ENCODE measurements at regions not wholly inside any gene's neighbourhood (a gene's known extent, or its start where the extent isn't known, plus 50 kb on each side); places are given as distances from the start of the nearest gene placed in this dataset.

- H3K4me3 ChIP-seq (ENCODE audit: low read length) = no peak overlapping the region
- no peak for DNase-seq (ENCODE audit: low read depth)
- TF ChIP-seq, protein P1, sequence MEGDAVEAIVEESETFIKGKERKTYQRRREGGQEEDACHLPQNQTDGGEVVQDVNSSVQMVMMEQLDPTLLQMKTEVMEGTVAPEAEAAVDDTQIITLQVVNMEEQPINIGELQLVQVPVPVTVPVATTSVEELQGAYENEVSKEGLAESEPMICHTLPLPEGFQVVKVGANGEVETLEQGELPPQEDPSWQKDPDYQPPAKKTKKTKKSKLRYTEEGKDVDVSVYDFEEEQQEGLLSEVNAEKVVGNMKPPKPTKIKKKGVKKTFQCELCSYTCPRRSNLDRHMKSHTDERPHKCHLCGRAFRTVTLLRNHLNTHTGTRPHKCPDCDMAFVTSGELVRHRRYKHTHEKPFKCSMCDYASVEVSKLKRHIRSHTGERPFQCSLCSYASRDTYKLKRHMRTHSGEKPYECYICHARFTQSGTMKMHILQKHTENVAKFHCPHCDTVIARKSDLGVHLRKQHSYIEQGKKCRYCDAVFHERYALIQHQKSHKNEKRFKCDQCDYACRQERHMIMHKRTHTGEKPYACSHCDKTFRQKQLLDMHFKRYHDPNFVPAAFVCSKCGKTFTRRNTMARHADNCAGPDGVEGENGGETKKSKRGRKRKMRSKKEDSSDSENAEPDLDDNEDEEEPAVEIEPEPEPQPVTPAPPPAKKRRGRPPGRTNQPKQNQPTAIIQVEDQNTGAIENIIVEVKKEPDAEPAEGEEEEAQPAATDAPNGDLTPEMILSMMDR (conservative IDR thresholded peaks at IDR 0.05; ENCODE audit: low read depth, low read length) = no peak
Observed at GRCh38 chr10:80739963-80740715, 202.4 kb downstream of the SH2D4B start.

DNA sequence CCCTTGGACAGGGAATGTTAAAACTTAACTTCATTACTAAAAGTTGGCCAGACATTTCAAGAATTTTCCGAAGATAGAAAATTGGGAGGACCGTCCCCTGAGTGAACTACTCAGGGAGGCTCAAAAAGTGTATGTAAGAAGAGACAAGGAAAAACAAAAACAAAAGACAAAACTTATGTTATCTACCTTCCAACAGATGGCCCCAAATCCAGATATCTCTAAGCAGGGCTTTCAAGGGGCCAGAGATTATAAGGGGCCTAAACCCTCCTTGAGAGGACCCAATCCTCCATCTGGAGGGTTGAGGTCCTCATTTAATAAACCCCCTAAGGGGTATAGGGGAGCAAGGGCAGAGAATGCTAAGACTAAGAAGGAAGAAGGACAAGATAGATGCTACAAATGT is 203.6 kb downstream of the SH2D4B start:
- TF ChIP-seq, protein P1 (conservative IDR thresholded peaks at IDR 0.05; ENCODE audit: low read depth, low read length) = no peak
- no peak for DNase-seq (ENCODE audit: low read depth)
- no peak overlapping the region for H3K4me3 ChIP-seq (ENCODE audit: low read length)

DNA sequence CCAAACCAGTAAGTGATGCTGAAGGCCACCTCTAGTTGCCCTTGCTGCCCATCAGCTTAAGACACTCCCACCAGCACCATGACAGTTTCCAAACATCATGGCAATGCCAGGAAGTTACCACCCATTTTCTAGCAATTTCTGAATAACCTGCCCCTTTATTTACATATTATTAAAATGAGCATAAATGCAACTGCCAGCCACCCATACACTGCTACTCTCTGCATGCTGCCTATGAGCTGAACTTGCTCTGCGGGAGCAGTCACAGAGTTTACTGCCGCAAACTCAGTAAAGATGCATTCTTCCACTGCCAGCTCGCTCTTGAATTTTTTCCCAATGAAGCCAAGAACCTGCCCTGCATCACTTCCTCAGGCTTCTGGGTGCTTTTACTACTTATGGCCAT is 212.6 kb downstream of the SH2D4B start:
- no peak for DNase-seq (ENCODE audit: low read depth)
- no peak overlapping the region for H3K4me3 ChIP-seq (ENCODE audit: low read length)
- TF ChIP-seq, protein P1 (conservative IDR thresholded peaks at IDR 0.05; ENCODE audit: low read depth, low read length) = no peak

DNA sequence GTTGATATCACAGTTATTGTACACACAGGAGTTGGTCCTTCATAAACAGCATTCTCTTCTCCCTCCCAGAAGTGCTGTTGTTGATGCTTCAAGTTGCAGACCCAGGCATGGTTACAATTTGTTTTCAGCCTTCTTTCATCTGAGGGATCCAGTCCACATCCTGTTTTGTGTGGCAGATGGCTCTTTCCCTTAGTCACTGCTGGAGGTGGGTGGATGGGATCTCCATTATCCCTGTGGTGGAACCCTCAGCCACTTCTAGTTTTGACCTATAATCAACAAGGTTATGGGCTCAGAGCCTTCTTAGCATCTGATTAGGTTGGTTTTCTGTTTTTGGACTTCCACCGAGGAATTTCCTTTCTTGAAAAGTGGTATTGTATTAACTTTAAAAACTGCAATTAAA is 214.2 kb downstream of the SH2D4B start:
- DNase-seq (ENCODE audit: low read depth) = no peak
- no peak overlapping the region for H3K4me3 ChIP-seq (ENCODE audit: low read length)
- TF ChIP-seq, protein P1 (conservative IDR thresholded peaks at IDR 0.05; ENCODE audit: low read depth, low read length) = no peak

GRCh38 chr10:80753612-80754011 is 215.9 kb downstream of the SH2D4B start:
- no peak overlapping the region for H3K4me3 ChIP-seq (ENCODE audit: low read length)
- no peak for DNase-seq (ENCODE audit: low read depth)
- TF ChIP-seq, protein P1 (conservative IDR thresholded peaks at IDR 0.05; ENCODE audit: low read depth, low read length) = no peak

DNA sequence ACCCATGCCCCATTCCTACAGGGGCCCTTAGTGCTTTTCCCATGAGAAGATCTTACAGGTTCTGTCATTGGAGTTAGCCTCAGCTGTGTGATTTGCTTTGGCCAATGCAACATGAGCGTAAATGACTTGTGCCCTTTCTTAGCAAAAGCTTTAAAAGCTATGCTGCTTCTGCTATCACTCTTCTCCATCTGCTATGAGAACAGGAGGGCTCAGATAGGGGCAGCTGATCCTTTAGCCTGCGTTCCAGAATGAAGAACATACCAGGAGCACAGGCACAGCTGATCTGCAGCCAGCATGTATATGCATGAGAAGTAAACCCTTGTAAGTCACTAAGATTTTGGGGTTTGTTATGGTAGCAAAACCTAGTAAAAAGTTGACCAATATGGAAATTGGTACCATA is 218.2 kb downstream of the SH2D4B start:
- no peak for DNase-seq (ENCODE audit: low read depth)
- TF ChIP-seq, protein P1 (conservative IDR thresholded peaks at IDR 0.05; ENCODE audit: low read depth, low read length) = no peak
- H3K4me3 ChIP-seq (ENCODE audit: low read length) = no peak overlapping the region

DNA sequence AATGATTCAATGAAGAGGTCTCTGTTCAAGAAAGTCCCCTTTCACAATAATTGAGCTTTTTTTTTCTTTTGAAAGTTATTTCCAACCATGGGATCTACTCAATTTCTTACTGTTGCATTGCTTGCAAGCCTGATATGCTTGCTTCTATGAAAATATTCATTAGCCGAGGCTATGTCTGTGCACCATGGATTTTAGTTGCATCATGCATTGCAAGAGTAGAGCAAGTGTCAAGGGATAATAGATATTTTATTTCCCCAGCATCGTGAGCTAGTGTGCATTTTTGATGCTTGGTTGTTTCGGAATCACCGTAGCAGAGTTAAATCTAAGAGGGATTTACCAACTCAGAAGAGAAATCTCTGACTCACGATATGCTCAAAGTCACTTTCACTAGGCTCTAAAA is 222.0 kb downstream of the SH2D4B start:
- TF ChIP-seq, protein P1 (conservative IDR thresholded peaks at IDR 0.05; ENCODE audit: low read depth, low read length) = no peak
- H3K4me3 ChIP-seq (ENCODE audit: low read length) = no peak overlapping the region

More for the DNA sequence above, 222.0 kb downstream of the SH2D4B start:
- DNase-seq (ENCODE audit: low read depth) = no peak

All from retinal pigment epithelial cell (primary cell).